ENCODE measurements at regions not wholly inside any gene's neighbourhood (a gene's known extent, or its start where the extent isn't known, plus 50 kb on each side); places are given as distances from the start of the nearest gene placed in this dataset.
A peak's percentile ranks its signal among the peaks of the same experiment; 100 is the strongest.

GRCh38 chr11:45428541-45429230 lies 142.5 kb upstream of the SYT13 start:
- no CpG with 5 or more reads among the region's 7 CpGs for WGBS (ENCODE audit: insufficient coverage)
- Histone ChIP-seq H3K9me3 (ENCODE audit: control insufficient read depth, insufficient read depth, low read length) (no peaks in the 10 kb centered on the region), H3K27ac (ENCODE audit: low read depth, low read length) (no peak overlapping the region), H3K36me3 (ENCODE audit: control insufficient read depth, insufficient read depth, low read length) (no peaks in the 10 kb centered on the region), H3K27me3 (ENCODE audit: control insufficient read depth, insufficient read depth, low read length) (no peaks in the 10 kb centered on the region), H3K4me1 (ENCODE audit: control insufficient read depth, insufficient read depth, low read length) (peaks cover 7% of the 10 kb centered on the region), H3K4me3 (ENCODE audit: low read depth, low read length) (no peak overlapping the region)
- DNase-seq (ENCODE audit: low read depth in 4 of 6, low spot score in 6 of 6), result peak in 1 of 6 donors; percentile 91

- Histone ChIP-seq H3K4me3 (ENCODE audit: low read depth, low read length) (no peak overlapping the region), H3K9me3 (ENCODE audit: control insufficient read depth, insufficient read depth, low read length) (no peaks in the 10 kb centered on the region), H3K27me3 (ENCODE audit: control insufficient read depth, insufficient read depth, low read length) (no peaks in the 10 kb centered on the region), H3K36me3 (ENCODE audit: control insufficient read depth, insufficient read depth, low read length) (no peaks in the 10 kb centered on the region), H3K4me1 (ENCODE audit: control insufficient read depth, insufficient read depth, low read length) (peaks cover 13% of the 10 kb centered on the region), H3K27ac (ENCODE audit: low read depth, low read length) (no peak overlapping the region)
- WGBS (ENCODE audit: insufficient coverage), result 80% methylated on average over 1 of the region's 9 CpGs
- peak in 1 of 6 donors; percentile 71 for DNase-seq (ENCODE audit: low read depth in 4 of 6, low spot score in 6 of 6)
Measured at GRCh38 chr11:45428116-45428515, 142.0 kb upstream of the SYT13 start.

GRCh38 chr11:45424411-45425180 lies 138.5 kb upstream of the SYT13 start:
- H3K9me3 ChIP-seq (ENCODE audit: control insufficient read depth, insufficient read depth, low read length), result peaks cover under 1% of the 10 kb centered on the region
- H3K4me3 ChIP-seq (ENCODE audit: low read depth, low read length), result no peak overlapping the region
- 36% methylated on average over 2 of the region's 9 CpGs for WGBS (ENCODE audit: insufficient coverage)
- H3K36me3 ChIP-seq (ENCODE audit: control insufficient read depth, insufficient read depth, low read length), result no peaks in the 10 kb centered on the region
- no peak overlapping the region for H3K27ac ChIP-seq (ENCODE audit: low read depth, low read length)
- H3K4me1 ChIP-seq (ENCODE audit: control insufficient read depth, insufficient read depth, low read length), result peaks cover 20% of the 10 kb centered on the region
- peak in 1 of 6 donors; percentile 76 for DNase-seq (ENCODE audit: low read depth in 4 of 6, low spot score in 6 of 6)
- no peaks in the 10 kb centered on the region for H3K27me3 ChIP-seq (ENCODE audit: control insufficient read depth, insufficient read depth, low read length)

- Histone ChIP-seq H3K9me3 (ENCODE audit: control insufficient read depth, insufficient read depth, low read length) (peaks cover 3% of the 10 kb centered on the region), H3K27me3 (ENCODE audit: control insufficient read depth, insufficient read depth, low read length) (no peaks in the 10 kb centered on the region), H3K27ac (ENCODE audit: low read depth, low read length) (no peak overlapping the region), H3K36me3 (ENCODE audit: control insufficient read depth, insufficient read depth, low read length) (no peaks in the 10 kb centered on the region), H3K4me1 (ENCODE audit: control insufficient read depth, insufficient read depth, low read length) (peaks cover 20% of the 10 kb centered on the region), H3K4me3 (ENCODE audit: low read depth, low read length) (no peak overlapping the region)
- DNase-seq (ENCODE audit: low read depth in 4 of 6, low spot score in 6 of 6), result peak in 1 of 6 donors; percentile 72
- WGBS (ENCODE audit: insufficient coverage), result 26% methylated on average over 6 of the region's 9 CpGs
Measured at GRCh38 chr11:45423475-45424120, 137.5 kb upstream of the SYT13 start.

- Histone ChIP-seq H3K4me1 (ENCODE audit: control insufficient read depth, insufficient read depth, low read length) (peaks cover 20% of the 10 kb centered on the region), H3K27me3 (ENCODE audit: control insufficient read depth, insufficient read depth, low read length) (no peaks in the 10 kb centered on the region), H3K27ac (ENCODE audit: low read depth, low read length) (no peak overlapping the region), H3K9me3 (ENCODE audit: control insufficient read depth, insufficient read depth, low read length) (peaks cover 3% of the 10 kb centered on the region), H3K36me3 (ENCODE audit: control insufficient read depth, insufficient read depth, low read length) (no peaks in the 10 kb centered on the region), H3K4me3 (ENCODE audit: low read depth, low read length) (no peak overlapping the region)
- WGBS (ENCODE audit: insufficient coverage), result 69% methylated on average over 6 of the region's 6 CpGs
- DNase-seq (ENCODE audit: low read depth in 4 of 6, low spot score in 6 of 6), result no peak
Measured at GRCh38 chr11:45423036-45423435, 136.9 kb upstream of the SYT13 start.

GRCh38 chr11:45414088-45414487 lies 127.9 kb upstream of the SYT13 start:
- H3K36me3 ChIP-seq (ENCODE audit: control insufficient read depth, insufficient read depth, low read length), result no peaks in the 10 kb centered on the region
- H3K4me3 ChIP-seq (ENCODE audit: low read depth, low read length), result no peak overlapping the region
- peaks cover 27% of the 10 kb centered on the region for H3K4me1 ChIP-seq (ENCODE audit: control insufficient read depth, insufficient read depth, low read length)
- H3K27me3 ChIP-seq (ENCODE audit: control insufficient read depth, insufficient read depth, low read length), result no peaks in the 10 kb centered on the region
- DNase-seq (ENCODE audit: low read depth in 4 of 6, low spot score in 6 of 6), result peak in 1 of 6 donors; percentile 67
- 67% methylated on average over 3 of the region's 3 CpGs for WGBS (ENCODE audit: insufficient coverage)
- no peak overlapping the region for H3K27ac ChIP-seq (ENCODE audit: low read depth, low read length)
- H3K9me3 ChIP-seq (ENCODE audit: control insufficient read depth, insufficient read depth, low read length), result no peaks in the 10 kb centered on the region

GRCh38 chr11:45413156-45413858 lies 127.2 kb upstream of the SYT13 start:
- Histone ChIP-seq H3K36me3 (ENCODE audit: control insufficient read depth, insufficient read depth, low read length) (no peaks in the 10 kb centered on the region), H3K4me3 (ENCODE audit: low read depth, low read length) (no peak overlapping the region), H3K27me3 (ENCODE audit: control insufficient read depth, insufficient read depth, low read length) (no peaks in the 10 kb centered on the region), H3K4me1 (ENCODE audit: control insufficient read depth, insufficient read depth, low read length) (peaks cover 27% of the 10 kb centered on the region), H3K9me3 (ENCODE audit: control insufficient read depth, insufficient read depth, low read length) (no peaks in the 10 kb centered on the region), H3K27ac (ENCODE audit: low read depth, low read length) (no peak overlapping the region)
- no peak for DNase-seq (ENCODE audit: low read depth in 4 of 6, low spot score in 6 of 6)
- WGBS (ENCODE audit: insufficient coverage), result 68% methylated on average over 2 of the region's 8 CpGs

- Histone ChIP-seq H3K36me3 (ENCODE audit: control insufficient read depth, insufficient read depth, low read length) (no peaks in the 10 kb centered on the region), H3K27me3 (ENCODE audit: control insufficient read depth, insufficient read depth, low read length) (no peaks in the 10 kb centered on the region), H3K4me3 (ENCODE audit: low read depth, low read length) (no peak overlapping the region), H3K9me3 (ENCODE audit: control insufficient read depth, insufficient read depth, low read length) (no peaks in the 10 kb centered on the region), H3K4me1 (ENCODE audit: control insufficient read depth, insufficient read depth, low read length) (peaks cover 27% of the 10 kb centered on the region), H3K27ac (ENCODE audit: low read depth, low read length) (no peak overlapping the region)
- WGBS (ENCODE audit: insufficient coverage), result 54% methylated on average over 5 of the region's 5 CpGs
- DNase-seq (ENCODE audit: low read depth in 4 of 6, low spot score in 6 of 6), result no peak
Measured at GRCh38 chr11:45412521-45412920, 126.4 kb upstream of the SYT13 start.

GRCh38 chr11:45412051-45412471 lies 125.9 kb upstream of the SYT13 start:
- H3K27me3 ChIP-seq (ENCODE audit: control insufficient read depth, insufficient read depth, low read length), result no peaks in the 10 kb centered on the region
- no peaks in the 10 kb centered on the region for H3K9me3 ChIP-seq (ENCODE audit: control insufficient read depth, insufficient read depth, low read length)
- H3K4me1 ChIP-seq (ENCODE audit: control insufficient read depth, insufficient read depth, low read length), result peaks cover 27% of the 10 kb centered on the region
- DNase-seq (ENCODE audit: low read depth in 4 of 6, low spot score in 6 of 6), result peak in 1 of 6 donors; percentile 84
- H3K4me3 ChIP-seq (ENCODE audit: low read depth, low read length), result no peak overlapping the region
- H3K36me3 ChIP-seq (ENCODE audit: control insufficient read depth, insufficient read depth, low read length), result no peaks in the 10 kb centered on the region
- no peak overlapping the region for H3K27ac ChIP-seq (ENCODE audit: low read depth, low read length)
- 23% methylated on average over 8 of the region's 12 CpGs for WGBS (ENCODE audit: insufficient coverage)

All from spinal cord (tissue), 9 donors.